ENCODE measurements at regions not wholly inside any gene's neighbourhood (a gene's known extent, or its start where the extent isn't known, plus 50 kb on each side); places are given as distances from the start of the nearest gene placed in this dataset.

DNA sequence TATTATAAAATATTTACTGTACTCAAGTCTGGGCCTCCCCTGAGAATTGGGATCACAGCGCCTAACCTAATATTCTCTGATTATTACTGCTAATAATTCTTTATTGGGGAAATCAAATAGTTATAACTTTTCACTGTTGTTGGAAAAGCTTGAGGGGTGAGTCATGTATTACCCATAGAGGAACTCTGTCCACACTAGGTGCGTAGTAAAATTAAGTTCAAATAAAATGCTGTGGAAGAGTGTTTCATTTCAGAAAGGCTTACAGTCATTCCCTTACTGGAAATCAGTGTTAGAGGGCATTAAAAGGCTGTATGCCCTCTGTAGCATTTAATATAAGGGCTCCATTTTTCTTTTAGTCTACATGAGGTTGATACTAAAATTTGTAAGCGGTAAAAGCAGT is 135.0 kb upstream of the NFIA start:
- no peak for TF ChIP-seq POLR2AphosphoS5 (IDR thresholded peaks at IDR 0.05)
- TF ChIP-seq, protein P1, sequence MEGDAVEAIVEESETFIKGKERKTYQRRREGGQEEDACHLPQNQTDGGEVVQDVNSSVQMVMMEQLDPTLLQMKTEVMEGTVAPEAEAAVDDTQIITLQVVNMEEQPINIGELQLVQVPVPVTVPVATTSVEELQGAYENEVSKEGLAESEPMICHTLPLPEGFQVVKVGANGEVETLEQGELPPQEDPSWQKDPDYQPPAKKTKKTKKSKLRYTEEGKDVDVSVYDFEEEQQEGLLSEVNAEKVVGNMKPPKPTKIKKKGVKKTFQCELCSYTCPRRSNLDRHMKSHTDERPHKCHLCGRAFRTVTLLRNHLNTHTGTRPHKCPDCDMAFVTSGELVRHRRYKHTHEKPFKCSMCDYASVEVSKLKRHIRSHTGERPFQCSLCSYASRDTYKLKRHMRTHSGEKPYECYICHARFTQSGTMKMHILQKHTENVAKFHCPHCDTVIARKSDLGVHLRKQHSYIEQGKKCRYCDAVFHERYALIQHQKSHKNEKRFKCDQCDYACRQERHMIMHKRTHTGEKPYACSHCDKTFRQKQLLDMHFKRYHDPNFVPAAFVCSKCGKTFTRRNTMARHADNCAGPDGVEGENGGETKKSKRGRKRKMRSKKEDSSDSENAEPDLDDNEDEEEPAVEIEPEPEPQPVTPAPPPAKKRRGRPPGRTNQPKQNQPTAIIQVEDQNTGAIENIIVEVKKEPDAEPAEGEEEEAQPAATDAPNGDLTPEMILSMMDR (IDR thresholded peaks at IDR 0.05): no peak

Measured in suprapubic skin (tissue), 3 donors.